OCI-LY3 (cell line): ENCODE measurements at regions not wholly inside any gene's neighbourhood (a gene's known extent, or its start where the extent isn't known, plus 50 kb on each side); places are given as distances from the start of the nearest gene placed in this dataset.

ENCODE experiments used
- CTCF ChIP-seq: fragments of 200-600, 300-600 bp; sonication (generic); IDR thresholded peaks from 2 replicates; pipeline ENCODE4 v1.5.1; 2014; ENCODE audit warnings: antibody characterized with exemption, low read length, low read depth
- EZH2phosphoT487 ChIP-seq: fragments of 200-600 bp; shearing (Covaris generic); IDR thresholded peaks from 2 replicates; pipeline ENCODE4 v1.6.1; 2018; ENCODE audit warnings: antibody characterized with exemption, mixed run types, low read depth

- TF ChIP-seq CTCF (no peak), EZH2phosphoT487 (no peak)
These were observed 933.9 kb upstream of the LRRTM1 start for GRCh38 chr2:81238462-81238861.
